ENCODE measurements at regions not wholly inside any gene's neighbourhood (a gene's known extent, or its start where the extent isn't known, plus 50 kb on each side); places are given as distances from the start of the nearest gene placed in this dataset.

DNA sequence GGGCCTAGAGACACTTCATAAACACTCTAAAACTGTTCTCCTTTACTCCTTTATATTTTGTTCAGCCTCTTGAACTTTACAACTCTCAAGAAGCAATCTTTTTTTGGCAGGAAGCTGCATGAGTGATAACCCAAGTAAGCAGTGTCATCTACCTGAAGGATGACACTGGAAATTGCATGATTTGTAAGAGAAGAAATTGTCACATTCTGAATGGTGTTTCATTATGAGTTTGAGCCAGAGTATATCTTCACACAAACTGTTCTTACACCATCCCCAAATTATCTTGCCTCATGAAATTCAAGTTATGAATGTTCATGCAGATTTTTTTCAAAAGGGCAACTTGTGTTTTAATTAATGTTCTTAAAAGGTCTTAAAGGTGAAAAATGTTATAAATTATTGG is 799.3 kb downstream of the TBC1D32 start:
- FAIRE-seq (no peak), DNase-seq (ENCODE audit: low read depth) (no peak)
- no peaks in the 10 kb centered on the region for H3K36me3 ChIP-seq (ENCODE audit: control insufficient read depth, insufficient read depth, low read length)
- H3K4me3 ChIP-seq (ENCODE audit: low read depth, low read length) = no peak overlapping the region
- H3K27me3 ChIP-seq (ENCODE audit: control insufficient read depth, insufficient read depth, low read length) = no peaks in the 10 kb centered on the region
- TF ChIP-seq, protein P1, sequence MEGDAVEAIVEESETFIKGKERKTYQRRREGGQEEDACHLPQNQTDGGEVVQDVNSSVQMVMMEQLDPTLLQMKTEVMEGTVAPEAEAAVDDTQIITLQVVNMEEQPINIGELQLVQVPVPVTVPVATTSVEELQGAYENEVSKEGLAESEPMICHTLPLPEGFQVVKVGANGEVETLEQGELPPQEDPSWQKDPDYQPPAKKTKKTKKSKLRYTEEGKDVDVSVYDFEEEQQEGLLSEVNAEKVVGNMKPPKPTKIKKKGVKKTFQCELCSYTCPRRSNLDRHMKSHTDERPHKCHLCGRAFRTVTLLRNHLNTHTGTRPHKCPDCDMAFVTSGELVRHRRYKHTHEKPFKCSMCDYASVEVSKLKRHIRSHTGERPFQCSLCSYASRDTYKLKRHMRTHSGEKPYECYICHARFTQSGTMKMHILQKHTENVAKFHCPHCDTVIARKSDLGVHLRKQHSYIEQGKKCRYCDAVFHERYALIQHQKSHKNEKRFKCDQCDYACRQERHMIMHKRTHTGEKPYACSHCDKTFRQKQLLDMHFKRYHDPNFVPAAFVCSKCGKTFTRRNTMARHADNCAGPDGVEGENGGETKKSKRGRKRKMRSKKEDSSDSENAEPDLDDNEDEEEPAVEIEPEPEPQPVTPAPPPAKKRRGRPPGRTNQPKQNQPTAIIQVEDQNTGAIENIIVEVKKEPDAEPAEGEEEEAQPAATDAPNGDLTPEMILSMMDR (IDR thresholded peaks at IDR 0.05; ENCODE audit: insufficient read depth, low read length, severe bottlenecking) = no peak

DNA sequence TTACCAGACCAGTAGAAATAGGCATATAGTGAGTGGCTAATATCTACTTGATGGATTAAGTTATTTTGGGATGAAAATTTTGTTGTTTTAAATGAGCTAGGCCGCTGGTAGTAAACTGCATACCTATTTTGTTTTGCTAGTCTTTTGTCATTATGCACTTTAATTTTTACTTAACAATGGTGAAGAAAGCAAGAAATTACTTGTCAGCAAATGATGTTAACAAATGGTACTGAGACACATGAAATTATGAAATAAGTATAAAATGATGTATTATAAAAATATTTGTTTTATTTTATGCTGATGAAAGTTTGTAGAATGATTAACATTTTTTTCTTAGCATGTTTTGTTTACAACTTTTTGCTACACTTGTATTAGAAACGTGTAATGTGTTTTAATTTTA is 807.7 kb downstream of the TBC1D32 start:
- TF ChIP-seq, protein P1 (IDR thresholded peaks at IDR 0.05; ENCODE audit: insufficient read depth, low read length, severe bottlenecking) = no peak
- FAIRE-seq = no peak

DNA sequence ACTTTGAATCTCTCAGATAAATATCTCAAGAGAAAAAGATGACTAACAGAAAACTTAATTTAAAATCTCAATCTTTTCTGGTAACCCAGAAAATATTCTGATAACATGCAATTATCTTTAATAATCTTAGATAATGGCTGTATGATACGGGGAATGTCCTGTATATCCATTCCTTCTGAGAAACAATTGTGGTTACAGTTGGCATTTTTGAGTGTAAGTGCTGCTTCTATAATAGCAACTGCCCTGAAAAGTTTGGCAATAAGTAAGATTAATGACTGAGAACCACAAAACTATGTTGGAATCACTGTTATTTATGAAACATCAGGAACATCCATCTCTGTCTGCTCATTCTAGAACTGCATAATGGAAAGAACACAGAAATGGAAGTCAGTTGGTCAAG is 819.7 kb downstream of the TBC1D32 start:
- TF ChIP-seq, protein P1 (IDR thresholded peaks at IDR 0.05; ENCODE audit: insufficient read depth, low read length, severe bottlenecking) = no peak
- Histone ChIP-seq H3K27me3 (ENCODE audit: control insufficient read depth, insufficient read depth, low read length) (no peaks in the 10 kb centered on the region), H3K4me3 (ENCODE audit: low read depth, low read length) (no peak overlapping the region), H3K36me3 (ENCODE audit: control insufficient read depth, insufficient read depth, low read length) (no peaks in the 10 kb centered on the region)
- no peak for FAIRE-seq
- no peak for DNase-seq (ENCODE audit: low read depth)

More for the DNA sequence above, 807.7 kb downstream of the TBC1D32 start:
- no peaks in the 10 kb centered on the region for H3K27me3 ChIP-seq (ENCODE audit: control insufficient read depth, insufficient read depth, low read length)
- no peaks in the 10 kb centered on the region for H3K36me3 ChIP-seq (ENCODE audit: control insufficient read depth, insufficient read depth, low read length)
- no peak overlapping the region for H3K4me3 ChIP-seq (ENCODE audit: low read depth, low read length)
- DNase-seq (ENCODE audit: low read depth) = no peak

DNA sequence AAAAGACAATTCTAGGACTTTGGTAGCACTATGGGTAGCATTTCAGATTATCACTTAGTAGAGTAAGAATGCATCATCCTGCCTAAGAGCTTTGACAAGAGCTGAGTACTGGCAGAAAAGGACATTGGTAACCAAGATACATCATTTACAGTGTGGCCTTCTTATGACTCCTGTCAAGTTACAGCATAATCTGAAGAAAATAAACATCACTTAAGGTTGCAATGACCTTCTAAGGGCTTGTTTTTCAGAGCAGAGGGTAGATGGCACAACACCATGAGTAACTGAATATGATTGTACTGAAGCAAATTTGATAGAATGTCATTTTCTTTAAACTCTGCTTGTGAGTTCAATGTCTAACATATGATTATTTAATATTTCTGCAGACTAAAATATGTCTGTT is 822.6 kb downstream of the TBC1D32 start:
- Histone ChIP-seq H3K4me3 (ENCODE audit: low read depth, low read length) (no peak overlapping the region), H3K27me3 (ENCODE audit: control insufficient read depth, insufficient read depth, low read length) (no peaks in the 10 kb centered on the region), H3K36me3 (ENCODE audit: control insufficient read depth, insufficient read depth, low read length) (no peaks in the 10 kb centered on the region)
- TF ChIP-seq, protein P1 (IDR thresholded peaks at IDR 0.05; ENCODE audit: insufficient read depth, low read length, severe bottlenecking) = no peak
- FAIRE-seq = no peak
- DNase-seq (ENCODE audit: low read depth) = no peak

DNA sequence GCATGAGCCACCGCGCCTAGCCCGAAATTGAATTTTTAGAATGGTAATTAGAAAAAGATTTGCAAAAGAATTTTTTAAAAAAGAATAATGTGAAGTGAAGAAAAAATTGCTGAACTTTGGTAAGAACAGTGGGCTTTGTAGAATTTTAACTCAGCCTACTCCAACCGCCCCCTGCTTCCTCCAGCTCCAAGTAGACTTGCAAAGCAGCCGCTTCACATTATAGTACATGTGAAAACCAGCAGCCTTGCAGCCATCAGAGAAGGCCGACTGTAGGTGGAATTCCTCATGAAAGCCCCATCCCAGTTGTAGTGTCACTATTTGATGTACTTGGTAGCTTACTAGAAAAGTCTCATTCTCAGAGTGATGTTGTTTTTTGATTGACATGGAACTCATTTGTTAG is 835.6 kb downstream of the TBC1D32 start:
- Histone ChIP-seq H3K27me3 (ENCODE audit: control insufficient read depth, insufficient read depth, low read length) (no peaks in the 10 kb centered on the region), H3K36me3 (ENCODE audit: control insufficient read depth, insufficient read depth, low read length) (no peaks in the 10 kb centered on the region), H3K4me3 (ENCODE audit: low read depth, low read length) (no peak overlapping the region)
- TF ChIP-seq, protein P1 (IDR thresholded peaks at IDR 0.05; ENCODE audit: insufficient read depth, low read length, severe bottlenecking) = no peak
- DNase-seq (ENCODE audit: low read depth) (no peak), FAIRE-seq (no peak)

DNA sequence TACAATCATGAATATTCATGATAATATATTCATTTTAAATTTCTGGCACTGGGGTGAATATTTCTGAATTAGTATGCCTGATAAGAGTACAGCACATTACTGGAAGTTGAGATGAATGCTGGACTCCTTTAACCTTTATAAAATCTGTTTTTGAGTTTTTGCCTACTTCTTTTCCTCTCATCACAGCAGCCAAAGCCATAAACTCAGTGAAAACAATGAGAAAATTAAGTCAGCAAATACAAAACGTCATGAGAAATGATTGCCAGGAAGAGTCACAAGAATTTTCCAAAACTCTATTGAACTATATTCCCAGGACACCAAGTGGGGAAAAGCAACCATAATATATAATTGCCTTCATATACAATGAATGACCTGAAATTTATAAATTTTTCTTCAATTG is 837.6 kb downstream of the TBC1D32 start:
- H3K27me3 ChIP-seq (ENCODE audit: control insufficient read depth, insufficient read depth, low read length) = no peaks in the 10 kb centered on the region
- DNase-seq (ENCODE audit: low read depth) (no peak), FAIRE-seq (no peak)
- no peak overlapping the region for H3K4me3 ChIP-seq (ENCODE audit: low read depth, low read length)
- H3K36me3 ChIP-seq (ENCODE audit: control insufficient read depth, insufficient read depth, low read length) = no peaks in the 10 kb centered on the region
- TF ChIP-seq, protein P1 (IDR thresholded peaks at IDR 0.05; ENCODE audit: insufficient read depth, low read length, severe bottlenecking) = no peak

Data from bronchial epithelial cell (primary cell).